GM23338 (cell line): ENCODE measurements at regions not wholly inside any gene's neighbourhood (a gene's known extent, or its start where the extent isn't known, plus 50 kb on each side); places are given as distances from the start of the nearest gene placed in this dataset.

ENCODE experiments used
- CREB1 ChIP-seq: fragments of 250-450 bp; sonication (Bioruptor Pico); IDR thresholded peaks from 2 replicates; pipeline ENCODE4 v1.5.0; 2020; ENCODE audit warnings: low read depth, mild to moderate bottlenecking, moderate library complexity
- EZH2 ChIP-seq: fragments of 200-600 bp; sonication (generic); IDR thresholded peaks from one replicate; pipeline ENCODE4 v1.8.0; 2017; ENCODE audit warnings: antibody characterized with exemption, mild to moderate bottlenecking, low read depth; ENCODE audit not compliant: unreplicated experiment
- EZH2phosphoT487 ChIP-seq: fragments of 200-600 bp; sonication (generic); IDR thresholded peaks from one replicate; pipeline ENCODE4 v1.8.1; 2018; ENCODE audit warnings: antibody characterized with exemption; ENCODE audit not compliant: unreplicated experiment
- JUNB ChIP-seq: IDR thresholded peaks from one replicate; pipeline ENCODE4 v1.6.1; 2016; ENCODE audit warnings: antibody characterized with exemption; ENCODE audit not compliant: unreplicated experiment
- POLR2AphosphoS5 ChIP-seq: IDR thresholded peaks from 2 replicates; pipeline ENCODE4 v1.6.1; 2016; ENCODE audit warnings: antibody characterized with exemption, low read depth
- STAT1 ChIP-seq: IDR thresholded peaks from one replicate; pipeline ENCODE4 v1.6.1; 2016; ENCODE audit warnings: antibody characterized with exemption; ENCODE audit not compliant: unreplicated experiment
- ZNF114 ChIP-seq: fragments of 250-450 bp; sonication (Bioruptor Pico); IDR thresholded peaks from 2 replicates; pipeline ENCODE4 v1.5.0; 2020; ENCODE audit warnings: mild to moderate bottlenecking, moderate library complexity
- ZNF331 ChIP-seq: fragments of 250-450 bp; sonication (Bioruptor Pico); IDR thresholded peaks from 2 replicates; pipeline ENCODE4 v1.5.0; 2020; ENCODE audit warnings: low read depth, mild to moderate bottlenecking, moderate library complexity
- TF ChIP-seq, protein P1 (sequence below): IDR thresholded peaks from one replicate; pipeline ENCODE4 v1.6.1; 2018; ENCODE audit warnings: antibody characterized with exemption; ENCODE audit not compliant: unreplicated experiment
- TF ChIP-seq, protein P2 (sequence below), 2 experiments: fragments of 200-600 bp in 1 of 2; sonication (generic) in 1 of 2; conservative IDR thresholded peaks; 2 replicates each; pipeline versions ENCODE4 v1.5.1 to v1.6.1; 2016 to 2017; ENCODE audit warnings: antibody characterized with exemption in 2 of 2, low read depth in 2 of 2, mild to moderate bottlenecking in 2 of 2, moderate library complexity in 1 of 2
- TF ChIP-seq, protein P3 (sequence below): fragments of 250-450 bp; sonication (Bioruptor Pico); IDR thresholded peaks from 2 replicates; pipeline ENCODE4 v1.5.0; 2020; ENCODE audit warnings: mild to moderate bottlenecking, moderate library complexity

DNA sequence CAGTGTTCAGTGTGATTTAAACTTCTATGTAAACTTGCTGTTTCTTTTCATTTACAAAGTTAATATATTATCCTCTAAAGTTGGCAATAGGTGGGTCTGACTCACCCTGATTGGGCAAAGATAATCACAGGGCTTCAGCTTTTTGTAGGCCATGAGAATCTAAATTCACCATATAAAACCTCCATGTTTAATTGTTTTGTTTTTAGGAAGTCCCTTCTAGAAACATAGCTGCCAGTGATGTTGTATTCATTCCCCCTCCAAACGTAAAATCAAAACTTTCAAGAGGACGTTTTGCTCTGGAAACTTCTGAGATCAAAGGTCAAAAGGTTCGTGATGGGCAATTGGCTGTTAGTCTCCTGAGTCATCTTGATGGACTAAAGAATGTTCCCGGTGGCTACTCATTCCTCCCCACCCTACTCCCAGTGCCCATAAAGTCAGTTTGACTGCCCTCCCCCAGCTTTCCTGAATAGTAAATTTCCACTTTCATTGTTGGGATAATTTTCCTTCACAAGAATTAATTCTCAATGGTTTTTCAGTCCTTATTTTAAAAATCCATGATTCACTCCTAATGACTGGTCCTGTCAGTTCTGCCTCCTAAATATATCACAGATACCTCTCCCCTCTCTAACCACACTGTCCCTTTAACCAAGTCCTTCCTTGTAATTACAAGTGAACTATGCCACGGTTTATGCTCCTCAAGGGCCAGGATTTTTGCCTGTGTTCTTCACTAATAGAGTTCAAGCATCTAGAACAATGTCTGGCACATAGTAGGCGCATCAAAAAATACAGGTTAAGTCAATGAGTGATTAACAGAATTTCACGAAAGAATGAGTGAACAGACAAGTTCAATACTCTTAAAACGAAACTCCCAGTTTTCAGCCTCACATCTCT is 164.4 kb upstream of the VRK2 start:
- TF ChIP-seq, protein P1, sequence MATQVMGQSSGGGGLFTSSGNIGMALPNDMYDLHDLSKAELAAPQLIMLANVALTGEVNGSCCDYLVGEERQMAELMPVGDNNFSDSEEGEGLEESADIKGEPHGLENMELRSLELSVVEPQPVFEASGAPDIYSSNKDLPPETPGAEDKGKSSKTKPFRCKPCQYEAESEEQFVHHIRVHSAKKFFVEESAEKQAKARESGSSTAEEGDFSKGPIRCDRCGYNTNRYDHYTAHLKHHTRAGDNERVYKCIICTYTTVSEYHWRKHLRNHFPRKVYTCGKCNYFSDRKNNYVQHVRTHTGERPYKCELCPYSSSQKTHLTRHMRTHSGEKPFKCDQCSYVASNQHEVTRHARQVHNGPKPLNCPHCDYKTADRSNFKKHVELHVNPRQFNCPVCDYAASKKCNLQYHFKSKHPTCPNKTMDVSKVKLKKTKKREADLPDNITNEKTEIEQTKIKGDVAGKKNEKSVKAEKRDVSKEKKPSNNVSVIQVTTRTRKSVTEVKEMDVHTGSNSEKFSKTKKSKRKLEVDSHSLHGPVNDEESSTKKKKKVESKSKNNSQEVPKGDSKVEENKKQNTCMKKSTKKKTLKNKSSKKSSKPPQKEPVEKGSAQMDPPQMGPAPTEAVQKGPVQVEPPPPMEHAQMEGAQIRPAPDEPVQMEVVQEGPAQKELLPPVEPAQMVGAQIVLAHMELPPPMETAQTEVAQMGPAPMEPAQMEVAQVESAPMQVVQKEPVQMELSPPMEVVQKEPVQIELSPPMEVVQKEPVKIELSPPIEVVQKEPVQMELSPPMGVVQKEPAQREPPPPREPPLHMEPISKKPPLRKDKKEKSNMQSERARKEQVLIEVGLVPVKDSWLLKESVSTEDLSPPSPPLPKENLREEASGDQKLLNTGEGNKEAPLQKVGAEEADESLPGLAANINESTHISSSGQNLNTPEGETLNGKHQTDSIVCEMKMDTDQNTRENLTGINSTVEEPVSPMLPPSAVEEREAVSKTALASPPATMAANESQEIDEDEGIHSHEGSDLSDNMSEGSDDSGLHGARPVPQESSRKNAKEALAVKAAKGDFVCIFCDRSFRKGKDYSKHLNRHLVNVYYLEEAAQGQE, result no peak
- TF ChIP-seq POLR2AphosphoS5, result no peak
- TF ChIP-seq, protein P2, sequence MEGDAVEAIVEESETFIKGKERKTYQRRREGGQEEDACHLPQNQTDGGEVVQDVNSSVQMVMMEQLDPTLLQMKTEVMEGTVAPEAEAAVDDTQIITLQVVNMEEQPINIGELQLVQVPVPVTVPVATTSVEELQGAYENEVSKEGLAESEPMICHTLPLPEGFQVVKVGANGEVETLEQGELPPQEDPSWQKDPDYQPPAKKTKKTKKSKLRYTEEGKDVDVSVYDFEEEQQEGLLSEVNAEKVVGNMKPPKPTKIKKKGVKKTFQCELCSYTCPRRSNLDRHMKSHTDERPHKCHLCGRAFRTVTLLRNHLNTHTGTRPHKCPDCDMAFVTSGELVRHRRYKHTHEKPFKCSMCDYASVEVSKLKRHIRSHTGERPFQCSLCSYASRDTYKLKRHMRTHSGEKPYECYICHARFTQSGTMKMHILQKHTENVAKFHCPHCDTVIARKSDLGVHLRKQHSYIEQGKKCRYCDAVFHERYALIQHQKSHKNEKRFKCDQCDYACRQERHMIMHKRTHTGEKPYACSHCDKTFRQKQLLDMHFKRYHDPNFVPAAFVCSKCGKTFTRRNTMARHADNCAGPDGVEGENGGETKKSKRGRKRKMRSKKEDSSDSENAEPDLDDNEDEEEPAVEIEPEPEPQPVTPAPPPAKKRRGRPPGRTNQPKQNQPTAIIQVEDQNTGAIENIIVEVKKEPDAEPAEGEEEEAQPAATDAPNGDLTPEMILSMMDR (conservative IDR thresholded peaks at IDR 0.05; ENCODE audit: low read depth in 2 of 2), result no peak
- no peak for TF ChIP-seq EZH2
- TF ChIP-seq CREB1 (CRISPR knock-in tag), result no peak
- TF ChIP-seq JUNB, result no peak
- TF ChIP-seq EZH2phosphoT487, result no peak
- no peak for TF ChIP-seq STAT1
- TF ChIP-seq ZNF331 (CRISPR knock-in tag), result no peak
- TF ChIP-seq, protein P3, sequence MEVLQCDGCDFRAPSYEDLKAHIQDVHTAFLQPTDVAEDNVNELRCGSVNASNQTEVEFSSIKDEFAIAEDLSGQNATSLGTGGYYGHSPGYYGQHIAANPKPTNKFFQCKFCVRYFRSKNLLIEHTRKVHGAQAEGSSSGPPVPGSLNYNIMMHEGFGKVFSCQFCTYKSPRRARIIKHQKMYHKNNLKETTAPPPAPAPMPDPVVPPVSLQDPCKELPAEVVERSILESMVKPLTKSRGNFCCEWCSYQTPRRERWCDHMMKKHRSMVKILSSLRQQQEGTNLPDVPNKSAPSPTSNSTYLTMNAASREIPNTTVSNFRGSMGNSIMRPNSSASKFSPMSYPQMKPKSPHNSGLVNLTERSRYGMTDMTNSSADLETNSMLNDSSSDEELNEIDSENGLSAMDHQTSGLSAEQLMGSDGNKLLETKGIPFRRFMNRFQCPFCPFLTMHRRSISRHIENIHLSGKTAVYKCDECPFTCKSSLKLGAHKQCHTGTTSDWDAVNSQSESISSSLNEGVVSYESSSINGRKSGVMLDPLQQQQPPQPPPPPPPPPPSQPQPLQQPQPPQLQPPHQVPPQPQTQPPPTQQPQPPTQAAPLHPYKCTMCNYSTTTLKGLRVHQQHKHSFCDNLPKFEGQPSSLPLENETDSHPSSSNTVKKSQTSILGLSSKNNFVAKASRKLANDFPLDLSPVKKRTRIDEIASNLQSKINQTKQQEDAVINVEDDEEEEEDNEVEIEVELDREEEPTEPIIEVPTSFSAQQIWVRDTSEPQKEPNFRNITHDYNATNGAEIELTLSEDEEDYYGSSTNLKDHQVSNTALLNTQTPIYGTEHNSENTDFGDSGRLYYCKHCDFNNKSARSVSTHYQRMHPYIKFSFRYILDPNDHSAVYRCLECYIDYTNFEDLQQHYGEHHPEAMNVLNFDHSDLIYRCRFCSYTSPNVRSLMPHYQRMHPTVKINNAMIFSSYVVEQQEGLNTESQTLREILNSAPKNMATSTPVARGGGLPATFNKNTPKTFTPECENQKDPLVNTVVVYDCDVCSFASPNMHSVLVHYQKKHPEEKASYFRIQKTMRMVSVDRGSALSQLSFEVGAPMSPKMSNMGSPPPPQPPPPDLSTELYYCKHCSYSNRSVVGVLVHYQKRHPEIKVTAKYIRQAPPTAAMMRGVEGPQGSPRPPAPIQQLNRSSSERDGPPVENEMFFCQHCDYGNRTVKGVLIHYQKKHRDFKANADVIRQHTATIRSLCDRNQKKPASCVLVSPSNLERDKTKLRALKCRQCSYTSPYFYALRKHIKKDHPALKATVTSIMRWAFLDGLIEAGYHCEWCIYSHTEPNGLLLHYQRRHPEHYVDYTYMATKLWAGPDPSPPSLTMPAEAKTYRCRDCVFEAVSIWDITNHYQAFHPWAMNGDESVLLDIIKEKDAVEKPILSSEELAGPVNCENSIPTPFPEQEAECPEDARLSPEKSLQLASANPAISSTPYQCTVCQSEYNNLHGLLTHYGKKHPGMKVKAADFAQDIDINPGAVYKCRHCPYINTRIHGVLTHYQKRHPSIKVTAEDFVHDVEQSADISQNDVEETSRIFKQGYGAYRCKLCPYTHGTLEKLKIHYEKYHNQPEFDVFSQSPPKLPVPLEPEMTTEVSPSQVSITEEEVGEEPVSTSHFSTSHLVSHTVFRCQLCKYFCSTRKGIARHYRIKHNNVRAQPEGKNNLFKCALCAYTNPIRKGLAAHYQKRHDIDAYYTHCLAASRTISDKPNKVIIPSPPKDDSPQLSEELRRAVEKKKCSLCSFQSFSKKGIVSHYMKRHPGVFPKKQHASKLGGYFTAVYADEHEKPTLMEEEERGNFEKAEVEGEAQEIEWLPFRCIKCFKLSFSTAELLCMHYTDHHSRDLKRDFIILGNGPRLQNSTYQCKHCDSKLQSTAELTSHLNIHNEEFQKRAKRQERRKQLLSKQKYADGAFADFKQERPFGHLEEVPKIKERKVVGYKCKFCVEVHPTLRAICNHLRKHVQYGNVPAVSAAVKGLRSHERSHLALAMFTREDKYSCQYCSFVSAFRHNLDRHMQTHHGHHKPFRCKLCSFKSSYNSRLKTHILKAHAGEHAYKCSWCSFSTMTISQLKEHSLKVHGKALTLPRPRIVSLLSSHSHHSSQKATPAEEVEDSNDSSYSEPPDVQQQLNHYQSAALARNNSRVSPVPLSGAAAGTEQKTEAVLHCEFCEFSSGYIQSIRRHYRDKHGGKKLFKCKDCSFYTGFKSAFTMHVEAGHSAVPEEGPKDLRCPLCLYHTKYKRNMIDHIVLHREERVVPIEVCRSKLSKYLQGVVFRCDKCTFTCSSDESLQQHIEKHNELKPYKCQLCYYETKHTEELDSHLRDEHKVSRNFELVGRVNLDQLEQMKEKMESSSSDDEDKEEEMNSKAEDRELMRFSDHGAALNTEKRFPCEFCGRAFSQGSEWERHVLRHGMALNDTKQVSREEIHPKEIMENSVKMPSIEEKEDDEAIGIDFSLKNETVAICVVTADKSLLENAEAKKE (CRISPR knock-in tag), result no peak
- no peak for TF ChIP-seq ZNF114
